ENCODE measurements at regions not wholly inside any gene's neighbourhood (a gene's known extent, or its start where the extent isn't known, plus 50 kb on each side); places are given as distances from the start of the nearest gene placed in this dataset.
"Not testable (repeated sequence)": the region's sequence is repeated elsewhere in the genome, so short reads cannot be mapped to it uniquely, and the experiment has no call there.

DNA sequence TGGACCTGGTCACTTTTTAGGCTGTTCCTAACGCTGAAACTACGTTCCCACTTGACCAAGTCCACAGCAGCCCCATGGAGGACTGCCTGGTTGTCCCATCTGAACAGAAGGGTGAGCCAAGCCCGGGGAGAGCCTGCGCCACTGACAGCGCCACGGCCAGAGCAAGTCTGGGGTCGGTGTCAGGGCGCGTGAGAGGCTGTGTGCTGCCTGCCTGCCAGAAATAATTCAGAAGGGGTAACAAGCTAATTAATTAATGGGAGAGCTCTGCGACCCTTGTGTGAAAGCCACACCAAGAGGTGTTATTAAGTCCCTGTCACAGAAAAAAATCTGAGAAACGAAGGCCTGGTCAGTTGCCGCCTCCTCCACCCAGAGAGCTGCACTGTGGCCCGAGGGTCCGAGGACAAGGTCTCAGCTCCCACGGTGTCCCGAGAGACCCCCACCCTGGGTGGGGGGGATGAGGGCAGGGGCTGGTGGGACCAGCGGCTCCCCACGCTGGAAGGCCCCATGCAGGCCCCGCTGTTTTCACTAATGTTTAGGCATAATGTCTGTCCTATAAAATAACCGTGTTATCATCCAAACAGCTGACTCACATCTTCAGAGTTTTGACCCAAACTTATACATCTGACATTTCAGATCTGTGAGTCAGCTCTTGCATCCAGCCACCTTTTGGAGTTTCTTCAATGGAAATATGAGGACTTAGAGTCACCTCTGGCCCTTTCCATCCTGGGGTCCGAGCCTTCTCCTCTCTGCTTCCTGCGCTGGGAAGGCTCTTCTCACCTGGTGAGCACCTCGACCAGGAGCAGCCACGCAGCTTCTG is 58.5 kb downstream of the DLL1 start:
- DNase-seq, result no peak

DNA sequence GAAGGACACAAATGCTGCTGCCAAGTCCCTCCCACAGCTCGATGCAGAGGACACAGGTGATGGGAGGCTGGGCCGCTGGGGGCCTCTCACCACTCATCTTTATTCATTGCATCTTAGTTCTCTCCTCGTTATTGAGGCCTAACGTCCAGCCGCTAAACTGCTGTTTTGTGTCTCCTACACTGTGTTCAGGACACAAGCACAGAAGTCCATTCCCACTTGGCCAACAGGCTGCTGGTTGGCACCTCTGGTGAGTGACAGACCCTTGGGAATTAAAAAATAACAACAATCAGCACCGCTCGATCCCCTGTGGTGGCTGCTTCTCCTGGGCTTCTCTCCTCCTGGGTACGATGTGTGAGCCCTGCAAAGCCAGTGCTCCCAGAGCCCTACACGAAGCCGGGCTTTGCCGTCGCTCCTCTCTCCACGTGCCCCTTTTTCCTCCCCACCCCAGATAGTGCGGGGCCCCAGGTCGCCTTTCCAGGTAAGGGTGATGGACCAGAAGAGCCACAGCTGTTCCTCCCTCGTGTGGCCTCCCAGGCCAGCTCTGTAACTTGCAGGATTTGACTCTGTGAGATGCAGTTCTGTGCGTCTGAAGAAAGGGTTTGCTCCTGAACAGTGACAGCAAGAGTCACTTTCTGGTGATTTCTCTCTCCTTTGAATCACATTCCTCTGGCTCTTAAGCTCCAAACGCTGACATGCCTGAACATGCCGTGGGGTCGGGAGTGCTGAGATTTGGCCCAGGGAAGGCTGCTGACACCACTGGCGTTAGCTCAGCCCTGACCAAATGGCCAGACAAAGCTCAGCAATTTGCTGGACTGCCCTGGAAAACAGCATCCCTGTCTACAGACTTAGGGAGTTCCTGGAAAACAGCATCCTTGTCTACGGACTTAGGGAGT is 59.3 kb downstream of the DLL1 start:
- DNase-seq, result no peak

DNA sequence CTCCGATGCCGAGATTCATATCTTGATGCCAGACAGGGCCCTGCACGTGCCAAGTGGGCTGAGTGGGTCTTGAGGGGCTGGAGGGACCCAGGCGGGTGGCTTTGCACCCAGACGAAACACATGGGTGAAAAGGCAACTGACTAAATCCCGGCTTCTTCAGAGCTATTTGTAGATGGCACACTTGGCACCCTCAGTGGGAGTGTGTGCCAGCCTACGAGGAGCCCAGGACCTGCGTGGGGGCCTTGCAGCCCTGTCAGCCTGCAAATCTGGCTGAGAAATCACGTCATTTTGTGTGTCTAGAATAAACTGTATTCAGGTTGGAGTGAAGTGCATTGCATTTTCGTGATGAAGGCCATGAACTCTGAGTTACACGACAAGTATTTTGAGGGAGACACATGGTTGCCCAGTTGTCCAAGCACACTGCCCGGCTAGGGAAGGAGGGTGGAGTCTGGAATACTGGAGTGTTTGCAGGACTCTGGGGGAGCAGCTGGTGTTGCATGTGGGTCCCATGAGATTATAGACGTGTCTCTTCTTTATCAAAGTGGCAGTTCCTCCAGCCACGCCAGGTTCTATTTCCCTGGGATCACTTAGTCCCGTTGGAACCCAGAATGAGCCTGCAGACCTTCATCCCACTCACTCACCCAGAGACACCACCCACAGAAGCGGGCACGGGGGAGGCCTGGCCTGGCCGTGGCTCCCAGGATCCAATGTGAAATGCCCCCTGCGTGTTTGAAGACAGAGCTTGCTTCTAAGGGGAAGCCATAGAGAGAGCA is 60.2 kb downstream of the DLL1 start:
- DNase-seq, result no peak

DNA sequence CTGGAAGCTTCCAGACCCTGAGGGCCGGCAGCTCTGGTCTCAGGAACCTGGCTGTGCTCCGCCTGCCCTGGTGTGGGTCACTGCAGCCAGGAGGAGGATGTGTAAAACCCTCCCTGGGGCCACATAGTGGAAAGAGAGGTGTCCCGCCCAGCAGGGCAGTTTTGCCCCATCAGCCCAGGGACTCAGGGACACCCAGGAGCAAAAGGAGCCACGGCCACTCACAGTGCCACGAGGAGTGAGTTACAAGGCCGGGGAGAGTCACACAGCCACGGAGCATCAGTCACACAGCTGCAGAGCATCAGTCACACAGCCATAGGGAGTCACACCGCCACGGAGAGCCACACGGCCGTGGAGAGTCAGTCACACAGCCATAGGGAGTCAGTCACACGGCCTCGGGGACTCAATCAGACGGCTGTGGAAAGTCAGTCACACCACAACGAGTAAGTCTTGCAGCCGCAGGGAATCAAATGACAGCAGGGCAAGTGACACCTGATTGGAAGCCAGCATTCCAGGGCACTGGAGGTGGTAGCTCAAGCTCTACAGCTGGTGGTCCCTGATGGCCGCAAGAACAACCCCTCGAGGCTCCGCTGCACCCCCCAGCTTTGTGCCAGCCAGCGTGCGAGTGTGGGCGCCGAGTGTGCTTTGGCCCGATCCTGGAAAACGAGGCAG is 60.9 kb downstream of the DLL1 start:
- DNase-seq, result no peak

DNA sequence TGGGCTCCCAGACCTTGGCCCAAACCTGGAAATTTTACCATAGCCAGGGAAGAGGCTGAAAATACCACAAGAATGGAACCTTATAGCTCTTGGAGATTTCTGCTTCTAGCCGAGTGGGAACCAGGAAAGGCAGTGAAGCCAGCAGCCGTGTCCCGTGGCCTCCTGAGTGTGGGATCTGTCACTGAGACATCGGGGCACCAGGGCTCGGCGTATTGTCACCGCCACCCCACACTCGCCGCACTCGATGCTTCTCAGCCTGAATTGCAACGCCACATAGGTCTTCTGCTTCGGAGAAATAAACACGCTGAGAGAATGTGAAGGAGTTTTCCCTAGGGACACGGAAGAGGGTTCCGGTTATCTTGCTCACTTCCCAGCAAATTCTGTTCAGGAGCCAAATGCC is 61.5 kb downstream of the DLL1 start:
- no peak for DNase-seq

DNA sequence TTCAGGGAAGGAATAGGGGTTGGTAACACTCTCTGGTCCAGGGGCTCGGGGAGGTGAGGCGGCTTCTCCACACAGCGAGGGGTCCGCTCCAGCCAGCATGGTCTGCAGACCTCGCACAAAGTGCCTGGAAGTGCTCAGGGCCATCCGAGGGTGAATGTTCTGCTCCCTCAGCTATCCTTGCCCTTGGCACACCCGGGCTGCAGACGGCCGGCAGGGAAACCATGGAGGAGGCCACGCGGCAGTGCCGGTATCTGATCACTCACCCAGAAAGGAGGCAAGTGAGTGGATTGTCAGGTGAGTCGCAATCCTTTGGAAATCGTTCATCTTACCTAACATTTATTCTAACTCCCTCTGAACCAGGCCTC is 62.0 kb downstream of the DLL1 start:
- no peak for DNase-seq

DNA sequence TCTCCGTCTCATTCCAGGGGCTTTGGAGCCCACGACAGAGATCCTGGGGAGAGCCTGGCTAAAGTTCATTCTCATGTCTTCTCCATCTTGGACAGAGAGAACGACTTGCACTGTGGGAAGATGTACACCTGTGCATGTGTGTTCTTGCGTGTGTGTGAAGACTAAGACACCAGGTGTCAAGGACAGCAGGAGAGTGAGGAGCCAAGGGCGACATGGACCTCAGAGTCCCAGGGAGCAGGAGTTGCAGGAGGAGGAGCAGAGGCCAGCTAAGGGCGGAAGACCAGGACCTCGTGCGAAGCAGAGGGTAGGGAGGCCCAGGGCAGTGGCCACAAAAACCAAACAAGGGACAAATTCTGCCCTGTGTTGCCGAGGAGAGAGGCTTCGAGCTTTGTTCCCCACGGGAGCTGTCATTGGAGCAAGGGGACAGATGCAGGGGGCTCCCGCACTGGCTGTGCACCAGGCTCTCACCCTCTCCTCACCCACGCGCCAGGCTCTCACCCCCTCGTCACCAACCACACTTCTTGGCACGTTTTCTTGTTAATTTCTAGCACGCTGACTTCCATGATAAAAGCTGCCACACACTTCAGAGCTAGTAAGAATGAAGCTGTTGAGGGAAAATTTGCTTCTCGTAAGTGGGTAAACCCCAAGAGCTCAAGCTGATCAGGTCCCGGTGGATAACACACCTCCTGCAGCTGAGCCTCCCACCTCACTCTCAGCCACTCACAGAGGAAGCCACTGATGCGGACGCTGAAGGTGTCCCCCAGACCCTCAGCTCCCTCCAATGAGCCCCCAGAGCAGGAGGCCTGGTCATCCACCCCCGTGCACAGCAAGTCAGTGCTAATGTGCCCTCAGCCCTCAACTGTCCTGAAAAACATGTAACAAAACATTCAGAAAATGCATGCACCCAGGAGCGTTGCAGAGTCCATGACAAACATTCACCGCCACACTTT is 62.6 kb downstream of the DLL1 start:
- no peak for DNase-seq

DNA sequence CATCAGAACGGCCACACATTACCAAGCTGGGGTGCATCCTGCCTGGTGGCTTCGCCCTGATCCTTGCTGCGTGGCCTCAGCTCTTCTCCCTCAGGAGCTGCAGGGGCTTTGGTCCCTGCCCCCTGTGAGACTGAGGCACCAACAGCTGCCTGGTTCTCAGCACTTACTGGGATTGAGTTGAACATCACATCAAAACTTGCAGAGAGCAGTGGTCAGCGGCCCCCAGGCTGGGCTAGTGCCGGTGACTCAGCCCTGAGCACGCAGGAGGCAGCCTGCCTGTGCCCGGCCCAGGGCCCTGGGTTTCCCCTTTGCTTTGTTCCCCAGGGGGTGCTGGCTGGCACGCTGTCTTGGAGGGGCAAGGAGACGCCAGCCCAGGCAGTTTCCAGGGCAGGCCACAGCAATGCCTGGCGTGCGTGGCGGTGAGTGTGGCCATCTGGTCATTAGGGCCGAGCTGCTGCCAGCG is 63.3 kb downstream of the DLL1 start:
- no peak for DNase-seq

DNA sequence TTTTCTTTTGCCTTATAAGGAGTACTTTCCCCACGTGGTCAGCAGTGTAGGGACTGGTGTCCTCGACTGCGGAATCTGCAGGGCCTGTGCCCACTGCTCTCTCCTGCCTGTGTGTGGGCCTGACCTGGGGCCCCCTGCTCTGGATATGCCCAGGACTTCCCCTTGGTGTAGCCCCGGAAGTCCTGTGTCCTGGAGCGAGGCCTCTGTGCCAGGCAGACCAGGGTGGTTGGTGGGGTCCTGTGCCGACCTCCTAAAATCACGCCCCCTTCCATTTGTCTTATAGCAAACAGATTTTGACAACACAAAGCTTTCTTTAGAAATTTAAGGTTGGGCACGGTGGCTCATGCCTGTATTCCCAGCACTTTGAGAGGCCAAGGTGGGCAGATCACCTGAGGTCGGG is 64.2 kb downstream of the DLL1 start:
- DNase-seq, result no peak

DNA sequence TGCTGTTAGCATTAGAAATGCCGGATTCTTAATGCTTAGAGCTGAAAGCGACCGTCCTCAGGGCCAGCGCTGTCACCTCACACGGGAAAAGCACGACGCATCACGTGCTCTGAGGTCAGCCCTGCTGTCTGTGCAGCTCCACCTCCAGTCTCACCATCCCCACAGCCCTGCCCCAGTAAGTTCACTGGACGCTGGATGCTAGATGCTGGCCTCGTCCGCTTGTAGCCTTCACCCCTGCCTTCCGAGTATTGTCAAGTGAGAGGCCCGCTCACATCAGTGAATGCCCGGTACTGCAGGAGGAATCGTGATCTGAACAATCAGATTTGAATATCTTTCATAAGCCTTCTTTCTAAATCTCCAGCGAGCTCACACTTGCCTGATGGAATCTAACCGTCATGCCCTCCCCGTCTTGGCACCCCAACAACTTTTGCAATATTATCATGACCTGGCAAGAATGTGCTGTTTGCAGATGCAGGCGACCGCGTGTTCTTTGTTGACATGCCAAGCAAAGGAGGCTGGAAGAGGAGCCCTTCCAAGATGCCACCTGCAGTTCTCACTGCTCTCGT is 64.9 kb downstream of the DLL1 start:
- no peak for DNase-seq

DNA sequence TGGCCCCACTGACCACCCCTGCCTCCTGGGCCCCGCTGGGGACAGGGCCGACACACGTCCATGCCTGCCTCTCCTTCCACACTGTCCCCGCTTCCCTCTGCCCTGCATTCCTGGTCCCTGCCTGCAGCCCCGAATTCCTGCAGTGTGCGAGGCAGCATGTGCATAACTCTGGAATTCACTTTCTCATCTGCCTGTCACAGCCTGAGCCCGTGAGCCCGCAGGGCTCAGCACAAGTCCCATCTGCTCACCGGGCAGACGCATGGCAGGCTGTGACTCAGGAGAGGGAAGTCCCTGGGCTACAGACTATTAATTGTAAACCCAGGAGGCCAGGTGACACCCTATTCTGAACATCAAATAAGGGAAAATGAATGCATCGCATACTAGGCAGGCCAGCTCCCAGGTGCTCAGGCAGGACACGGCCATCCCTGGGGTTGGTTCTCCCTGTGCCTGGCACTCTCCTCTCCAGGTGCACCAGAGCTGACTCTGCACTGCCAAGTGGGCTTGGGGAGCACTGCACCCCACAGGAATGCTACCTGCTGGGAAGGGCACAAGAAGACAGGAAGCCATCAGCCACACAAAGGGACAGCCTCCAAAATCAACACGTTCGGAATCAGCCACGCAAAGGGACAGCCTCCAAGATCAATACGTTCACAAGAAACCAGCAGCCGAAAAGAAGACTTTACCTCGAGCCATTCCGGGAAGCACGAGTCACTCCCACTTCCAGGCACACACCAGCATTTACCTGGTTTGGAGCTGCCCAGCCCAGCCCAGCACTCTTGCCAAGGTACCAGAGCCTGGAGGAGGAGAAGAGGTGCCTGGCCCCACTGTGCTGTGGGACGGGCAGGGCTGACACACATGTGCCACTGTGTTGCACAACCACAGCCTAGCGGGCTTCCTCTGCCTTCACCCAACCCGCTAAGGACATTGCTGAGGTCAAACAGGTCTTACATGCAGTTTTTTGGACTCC is 65.9 kb downstream of the DLL1 start:
- DNase-seq, result peak; percentile 4 to 8

DNA sequence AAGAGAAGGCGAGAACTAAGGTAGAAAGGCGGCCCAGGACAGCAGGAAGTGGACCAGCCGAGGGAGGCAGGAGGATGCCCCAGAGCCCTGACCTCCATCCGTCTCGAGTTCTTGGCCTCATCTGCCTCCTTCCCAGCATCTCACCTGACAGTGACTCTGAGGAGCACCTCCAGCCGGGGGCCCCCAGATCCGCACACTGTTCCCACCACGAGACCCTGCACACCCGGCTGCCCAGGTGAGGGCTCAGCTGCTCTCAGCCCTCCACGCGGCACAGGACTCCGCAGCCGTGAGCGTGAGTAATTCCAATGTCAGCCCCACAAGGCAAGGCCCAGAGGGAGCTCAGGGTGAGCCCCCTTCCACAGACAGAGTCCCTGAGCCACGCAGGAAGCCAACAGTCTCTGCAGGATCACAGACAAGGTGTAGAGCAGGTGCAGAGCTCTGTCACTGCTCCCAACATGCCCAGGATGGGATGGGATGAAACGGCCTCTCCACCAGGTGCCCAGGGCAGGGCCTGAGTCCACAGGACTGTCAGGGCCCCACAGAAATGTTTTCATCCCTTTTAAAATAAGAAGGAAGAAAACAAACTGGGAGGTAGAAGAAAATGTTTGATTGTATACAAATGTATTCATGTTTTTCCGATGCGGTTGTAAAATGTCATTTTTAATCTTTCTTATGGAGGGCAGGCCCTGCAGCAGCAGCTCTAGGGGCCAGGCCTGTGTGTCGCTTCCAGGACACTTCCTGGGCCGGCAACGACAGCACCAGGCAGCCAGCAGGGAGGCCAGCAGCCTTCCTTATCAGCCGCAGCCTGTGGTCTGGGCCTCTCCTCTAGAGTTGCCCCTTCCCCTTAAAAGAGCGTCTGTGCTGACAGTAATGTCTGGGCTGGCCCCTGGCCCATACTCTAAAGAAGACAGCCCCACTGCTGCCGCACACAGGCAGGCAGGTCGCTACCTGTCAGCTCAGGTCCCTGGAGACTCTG is 66.9 kb downstream of the DLL1 start:
- no peak for DNase-seq

DNA sequence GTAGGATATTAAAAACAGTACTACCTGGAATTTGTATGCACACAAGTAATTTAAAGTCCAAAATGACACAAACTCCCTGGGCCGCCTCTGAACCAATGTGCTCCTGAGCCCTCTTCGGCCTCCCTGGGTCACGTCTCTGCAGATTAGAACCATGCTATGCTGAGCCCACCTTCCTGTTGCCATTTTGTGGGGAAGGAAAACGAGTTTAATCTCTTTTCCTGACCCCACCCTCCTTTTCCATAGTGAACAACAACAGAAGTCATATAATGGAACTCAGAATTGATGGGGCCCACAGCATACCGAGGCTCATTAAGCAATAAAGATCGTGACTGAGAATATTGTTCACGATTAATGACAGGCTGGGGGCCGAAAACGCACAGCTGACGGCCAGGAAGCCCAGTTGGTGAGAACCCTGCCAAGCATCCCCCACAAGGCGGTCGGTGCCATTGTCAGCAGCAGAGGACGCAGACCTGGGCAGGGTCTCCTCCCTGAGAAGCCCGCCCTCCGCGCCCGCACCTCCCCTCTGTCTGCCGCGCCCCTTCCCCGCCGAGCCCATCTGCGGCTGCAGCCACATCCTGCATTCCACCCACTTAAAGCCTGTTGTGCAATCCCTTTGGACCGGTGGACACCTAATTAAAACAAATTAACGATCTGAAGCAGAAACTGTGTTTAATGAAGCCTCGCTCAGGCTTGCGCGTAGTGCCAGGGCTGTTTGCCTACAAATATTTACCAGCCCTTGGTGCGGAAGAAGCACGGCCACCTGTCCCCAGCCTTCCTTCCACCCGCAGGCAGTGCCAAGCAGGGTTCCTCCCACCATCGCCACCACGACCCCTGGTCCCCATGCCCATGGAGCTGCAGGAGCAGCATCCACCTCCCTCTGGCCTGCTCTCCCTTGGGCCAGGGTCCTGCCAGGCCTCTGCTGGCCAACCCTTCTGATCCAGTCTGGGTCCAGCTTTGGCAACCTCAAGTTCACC is 68.1 kb downstream of the DLL1 start:
- no peak for DNase-seq

DNA sequence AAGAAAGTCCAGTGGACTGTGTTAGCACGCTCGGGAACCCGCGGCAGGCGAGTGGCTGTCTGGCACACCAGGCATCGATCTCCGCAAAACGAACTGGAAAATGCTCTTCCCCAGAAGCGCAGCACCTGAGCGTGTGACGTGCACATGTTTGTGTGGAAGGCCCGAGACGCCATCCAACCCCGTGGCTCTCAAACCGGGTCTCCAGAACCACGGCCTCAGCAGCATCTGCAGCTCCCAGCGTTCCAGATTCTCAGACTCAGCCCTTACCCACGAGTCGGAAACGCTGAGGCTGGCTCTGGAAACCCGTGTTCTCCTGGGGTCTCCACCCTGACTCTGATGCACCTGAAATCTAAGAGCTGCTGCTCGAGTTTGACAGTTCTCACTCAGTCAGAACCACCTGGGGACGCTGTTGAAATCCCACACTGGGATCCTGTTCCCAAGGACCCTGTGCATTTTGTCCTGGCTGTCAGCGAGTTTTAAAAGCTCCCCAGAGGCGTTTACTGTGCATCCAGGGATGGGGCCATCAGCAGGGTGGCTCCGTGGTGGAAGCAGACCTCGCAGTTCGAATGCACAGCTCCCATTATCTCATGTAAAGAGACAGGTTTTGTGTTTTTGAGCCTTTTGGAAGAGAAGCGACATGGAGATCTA is 69.0 kb downstream of the DLL1 start:
- no peak for DNase-seq

DNA sequence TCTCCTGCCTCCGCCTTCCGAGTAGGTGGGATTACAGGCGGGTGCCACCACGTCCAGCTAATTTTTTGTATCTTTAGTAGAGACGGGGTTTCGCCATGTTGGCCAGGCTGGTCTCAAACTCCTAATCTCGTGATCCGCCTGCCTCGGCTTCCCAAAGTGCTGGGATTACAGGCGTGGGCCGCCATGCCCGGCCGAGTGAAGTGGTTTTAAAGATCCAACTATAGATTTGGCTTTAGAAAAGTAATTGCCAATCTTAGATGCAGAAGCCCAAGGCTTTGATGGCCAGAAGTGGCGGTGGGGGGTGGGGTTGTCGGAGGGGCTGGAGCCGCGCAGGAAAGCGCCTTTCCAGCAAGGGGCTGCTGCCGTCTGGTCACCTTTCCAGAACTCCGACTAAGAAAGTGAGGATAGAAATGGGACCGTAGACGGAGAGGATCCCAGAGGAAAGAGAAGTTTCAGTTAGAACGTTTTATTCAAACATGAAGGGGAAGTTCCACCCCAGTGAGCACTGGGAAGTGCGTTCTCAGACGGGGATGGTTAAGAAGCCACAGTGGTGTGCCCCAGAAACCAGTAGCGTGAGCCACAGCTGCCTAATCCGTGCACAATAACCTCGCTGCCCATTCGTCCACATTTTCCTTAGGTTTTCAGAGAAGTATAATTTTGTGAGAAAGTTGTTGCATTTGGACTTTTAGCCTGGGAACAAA is 69.7 kb downstream of the DLL1 start:
- DNase-seq, result peak in 1 of 2 donors; percentile 3

DNA sequence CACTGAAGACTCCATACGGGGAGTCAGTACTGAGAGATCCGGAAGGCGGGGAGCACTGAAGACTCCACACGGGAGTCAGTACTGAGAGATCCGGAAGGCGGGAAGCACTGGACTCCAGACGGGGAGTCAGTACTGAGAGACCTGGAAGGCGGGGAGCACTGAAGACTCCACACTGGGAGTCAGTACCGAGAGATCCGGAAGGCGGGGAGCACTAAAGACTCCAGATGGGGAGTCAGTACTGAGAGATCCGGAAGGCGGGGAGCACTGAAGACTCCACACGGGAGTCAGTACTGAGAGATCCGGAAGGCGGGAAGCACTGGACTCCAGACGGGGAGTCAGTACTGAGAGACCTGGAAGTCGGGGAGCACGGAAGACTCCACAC is 77.2 kb downstream of the DLL1 start:
- not testable (repeated sequence) for DNase-seq

Data from inflammatory macrophage treated with lipopolysaccharide for 1 hour (primary cell).